D721Med (cell line): ENCODE measurements at regions not wholly inside any gene's neighbourhood (a gene's known extent, or its start where the extent isn't known, plus 50 kb on each side); places are given as distances from the start of the nearest gene placed in this dataset.

Experiments
- DNase-seq: peaks from one replicate; pipeline ENCODE4 v3.0.0; 2011; ENCODE audit warnings: low spot score; ENCODE audit not compliant: insufficient read length
- FAIRE-seq: peaks from 2 replicates; lab custom pipeline; 2011; peaks lifted over from hg19 to GRCh38; lab: Jason Lieb, UNC
- TF ChIP-seq, protein P1 (sequence below): IDR thresholded peaks from 2 replicates; pipeline ENCODE4 v1.5.1; 2012; ENCODE audit warnings: mild to moderate bottlenecking, control low read depth; ENCODE audit not compliant: insufficient read depth; ENCODE audit errors: missing control alignments

DNA sequence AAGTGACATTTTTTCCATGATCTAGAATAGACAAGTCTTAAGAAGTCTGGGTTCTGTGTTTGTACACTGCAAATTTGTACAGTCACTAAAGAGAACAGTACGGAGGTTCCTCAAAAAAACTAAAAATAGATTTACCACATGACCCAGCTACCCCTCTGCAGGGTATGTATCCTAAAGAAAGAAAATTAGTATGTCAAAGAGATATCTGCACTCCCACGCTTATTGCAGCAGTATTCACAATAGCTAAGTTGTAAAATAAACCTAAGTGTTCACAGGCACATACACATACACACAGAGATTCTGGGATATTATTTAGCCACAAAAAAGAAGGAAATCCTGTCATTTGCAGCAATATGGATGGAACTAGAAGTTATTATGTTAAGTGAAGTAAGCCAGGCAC, 120.4 kb downstream of the ZIC1 start:
- DNase-seq (no peak), FAIRE-seq (peak; percentile 11)
- TF ChIP-seq, protein P1, sequence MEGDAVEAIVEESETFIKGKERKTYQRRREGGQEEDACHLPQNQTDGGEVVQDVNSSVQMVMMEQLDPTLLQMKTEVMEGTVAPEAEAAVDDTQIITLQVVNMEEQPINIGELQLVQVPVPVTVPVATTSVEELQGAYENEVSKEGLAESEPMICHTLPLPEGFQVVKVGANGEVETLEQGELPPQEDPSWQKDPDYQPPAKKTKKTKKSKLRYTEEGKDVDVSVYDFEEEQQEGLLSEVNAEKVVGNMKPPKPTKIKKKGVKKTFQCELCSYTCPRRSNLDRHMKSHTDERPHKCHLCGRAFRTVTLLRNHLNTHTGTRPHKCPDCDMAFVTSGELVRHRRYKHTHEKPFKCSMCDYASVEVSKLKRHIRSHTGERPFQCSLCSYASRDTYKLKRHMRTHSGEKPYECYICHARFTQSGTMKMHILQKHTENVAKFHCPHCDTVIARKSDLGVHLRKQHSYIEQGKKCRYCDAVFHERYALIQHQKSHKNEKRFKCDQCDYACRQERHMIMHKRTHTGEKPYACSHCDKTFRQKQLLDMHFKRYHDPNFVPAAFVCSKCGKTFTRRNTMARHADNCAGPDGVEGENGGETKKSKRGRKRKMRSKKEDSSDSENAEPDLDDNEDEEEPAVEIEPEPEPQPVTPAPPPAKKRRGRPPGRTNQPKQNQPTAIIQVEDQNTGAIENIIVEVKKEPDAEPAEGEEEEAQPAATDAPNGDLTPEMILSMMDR, result no peak

DNA sequence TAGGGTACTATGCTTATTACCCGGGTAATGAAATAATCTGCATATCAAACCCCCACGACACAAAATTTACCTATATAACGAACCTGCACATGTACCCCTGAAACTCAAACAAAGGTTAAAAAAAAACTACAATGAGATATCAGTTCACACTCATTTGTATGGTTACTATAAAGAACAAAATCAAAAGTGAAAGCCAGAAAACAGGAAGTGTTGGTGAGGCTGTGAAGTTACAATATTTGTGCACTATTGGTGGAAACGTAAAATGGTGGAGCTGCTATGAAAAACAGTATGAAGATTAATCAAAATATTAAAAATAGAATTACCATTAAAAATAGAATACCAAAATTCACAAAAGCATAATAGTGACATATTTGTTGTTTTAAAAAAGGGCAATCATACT, 128.9 kb downstream of the ZIC1 start:
- TF ChIP-seq, protein P1, result no peak
- DNase-seq (no peak), FAIRE-seq (no peak)

DNA sequence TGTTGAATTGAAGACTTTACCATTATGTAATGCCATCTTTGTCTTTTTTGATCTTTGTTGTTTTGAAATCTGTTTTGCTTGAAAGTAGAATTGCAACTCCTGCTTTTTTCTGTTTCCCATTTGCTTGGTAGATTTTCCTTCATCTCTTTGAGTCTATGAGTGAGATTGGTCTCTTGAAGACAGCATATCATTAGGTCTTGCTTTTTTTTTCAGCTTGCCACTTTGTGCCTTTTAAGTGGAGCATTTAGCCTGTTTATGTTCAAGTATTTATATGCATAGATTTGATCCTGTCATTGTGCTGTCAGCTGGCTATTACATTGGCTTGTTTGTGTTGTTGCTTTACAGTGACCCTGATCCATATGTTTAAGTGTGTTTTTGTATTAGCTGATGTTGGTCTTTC, 131.8 kb downstream of the ZIC1 start:
- TF ChIP-seq, protein P1, result no peak
- FAIRE-seq (no peak), DNase-seq (no peak)

DNA sequence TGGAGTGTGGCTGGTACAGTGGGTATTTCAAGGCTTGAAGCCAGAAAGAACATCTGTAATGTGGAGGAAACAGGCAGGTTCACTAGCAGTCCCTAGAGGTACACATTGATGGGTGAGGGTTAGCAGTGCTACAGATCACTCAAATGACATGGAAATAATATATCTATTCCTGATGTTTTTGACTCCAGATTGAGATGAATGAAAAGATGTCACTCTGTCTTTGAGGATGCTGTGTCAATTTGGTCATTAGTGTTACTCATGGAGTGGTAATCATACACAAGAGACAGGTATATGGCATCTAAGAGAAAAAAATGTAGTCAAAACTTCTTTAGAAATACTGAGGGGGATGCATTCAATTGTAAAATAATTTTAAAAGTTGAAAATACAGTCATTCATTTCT, 135.1 kb downstream of the ZIC1 start:
- DNase-seq (no peak), FAIRE-seq (no peak)
- TF ChIP-seq, protein P1, result no peak

DNA sequence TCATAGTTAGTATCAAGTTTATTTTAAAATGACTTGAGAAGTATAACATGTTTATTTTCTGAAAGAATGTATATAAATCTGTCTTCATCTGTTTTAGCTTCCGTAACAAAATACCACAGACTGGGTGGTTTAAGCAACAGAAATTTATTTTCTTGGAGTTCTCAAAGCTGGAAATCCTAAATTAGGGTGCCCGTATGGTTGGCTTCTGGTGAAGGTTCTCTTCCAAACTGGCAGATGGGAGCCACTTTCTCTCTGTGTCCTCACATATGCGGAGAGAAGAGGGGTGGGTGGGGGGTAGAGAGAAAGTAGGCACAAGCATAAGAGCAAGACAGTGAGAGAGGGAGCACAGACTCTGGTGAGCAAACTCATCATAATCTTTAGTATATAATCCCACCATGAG, 142.3 kb downstream of the ZIC1 start:
- TF ChIP-seq, protein P1, result no peak
- FAIRE-seq (no peak), DNase-seq (no peak)

DNA sequence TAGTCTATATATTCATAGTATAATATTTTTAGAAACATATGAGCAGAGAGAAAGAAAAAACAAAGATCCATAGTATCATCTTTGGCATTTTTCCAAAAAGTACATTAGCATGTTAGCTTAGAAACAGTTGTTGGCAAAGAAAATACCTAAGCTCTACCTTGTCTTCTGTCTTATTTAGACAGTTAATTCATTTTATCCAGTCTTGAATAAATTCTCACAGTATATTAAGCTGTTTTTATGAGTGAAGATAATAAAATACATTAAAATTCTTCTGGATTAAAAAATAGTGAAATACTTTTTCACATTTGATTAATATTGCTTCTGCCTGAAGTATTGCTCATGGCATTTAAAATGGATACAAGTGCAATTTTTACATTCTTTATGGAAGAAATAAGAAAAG, 145.2 kb downstream of the ZIC1 start:
- TF ChIP-seq, protein P1, result no peak
- FAIRE-seq (no peak), DNase-seq (no peak)

DNA sequence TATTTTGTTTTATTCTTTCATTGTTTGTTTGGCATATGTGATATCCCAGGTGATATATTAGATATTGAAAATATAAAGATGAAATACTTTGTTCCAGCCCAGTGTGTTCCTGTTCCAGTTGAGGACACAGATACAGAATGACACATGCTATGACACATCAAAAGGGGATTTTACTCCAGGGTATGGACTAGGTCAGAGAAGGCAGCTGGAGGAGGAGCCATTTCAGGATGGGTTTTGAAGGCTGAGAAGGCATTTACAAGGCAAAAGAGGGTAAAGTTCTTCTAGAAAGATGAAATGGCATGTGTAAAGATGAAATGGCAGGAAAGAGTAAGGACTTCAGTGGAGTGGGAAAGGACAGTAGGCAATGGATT, 163.8 kb downstream of the ZIC1 start:
- DNase-seq (no peak), FAIRE-seq (no peak)
- TF ChIP-seq, protein P1, result no peak
